ENCODE measurements at regions not wholly inside any gene's neighbourhood (a gene's known extent, or its start where the extent isn't known, plus 50 kb on each side); places are given as distances from the start of the nearest gene placed in this dataset.

GRCh38 chr6:81984599-81984998 lies 232.1 kb upstream of the TENT5A start:
- Histone ChIP-seq H3K9me3 (ENCODE audit: insufficient read depth in 2 of 2, low read depth in 1 of 2, low read length in 1 of 2) (no peaks in the 10 kb centered on the region), H3K4me3 (ENCODE audit: extremely low read depth in 1 of 4, insufficient read depth in 2 of 4, low read depth in 3 of 4, low read length in 4 of 4) (peak overlapping the region in 1 of 4 experiments; percentile 9; a peak in 1 of 8 replicates), H2AFZ (ENCODE audit: low read length) (no peak overlapping the region), H3K14ac (ENCODE audit: insufficient read length) (no peak overlapping the region), H2BK20ac (ENCODE audit: low read length) (no peak overlapping the region), H4K8ac (ENCODE audit: extremely low read depth, insufficient read depth, low read length) (no peak overlapping the region), H4K20me1 (replicated peaks in 1 of 2; ENCODE audit: control insufficient read depth in 1 of 2, insufficient read depth in 2 of 2, low read length in 2 of 2) (no peaks in the 10 kb centered on the region), H3K9ac (replicated peaks in 1 of 4; ENCODE audit: extremely low read depth in 1 of 4, low read depth in 3 of 4, low read length in 3 of 4) (no peak overlapping the region), H3K27ac (ENCODE audit: low read depth, low read length) (no peak overlapping the region), H4K5ac (ENCODE audit: insufficient read length, low read depth, low read length) (no peak overlapping the region), H3K18ac (ENCODE audit: extremely low read depth, low read length) (no peak overlapping the region), H3K79me2 (ENCODE audit: control insufficient read depth in 1 of 2, insufficient read depth in 2 of 2, low read length in 2 of 2) (no peaks in the 10 kb centered on the region), H2BK15ac (ENCODE audit: low read length) (no peak overlapping the region), H3K56ac (replicated peaks; ENCODE audit: insufficient read length, low read depth, low read length) (no peak overlapping the region), H2BK12ac (ENCODE audit: low read depth, low read length) (no peak overlapping the region), H2BK120ac (replicated peaks; ENCODE audit: low read depth, low read length) (no peak overlapping the region), H2AK5ac (ENCODE audit: low read depth, low read length) (no peak overlapping the region), H3K4ac (replicated peaks; ENCODE audit: insufficient read length, low read depth, low read length) (no peak overlapping the region), H3K27me3 (replicated peaks in 1 of 4; ENCODE audit: control insufficient read depth in 3 of 4, extremely low read depth in 1 of 4, insufficient read depth in 3 of 4, low read length in 3 of 4) (no peaks in the 10 kb centered on the region), H3K23ac (ENCODE audit: insufficient read length) (no peak overlapping the region), H3K4me1 (replicated peaks in 1 of 4; ENCODE audit: control insufficient read depth in 3 of 4, insufficient read depth in 4 of 4, low read length in 3 of 4) (no peaks in the 10 kb centered on the region), H3K36me3 (ENCODE audit: control insufficient read depth in 2 of 4, insufficient read depth in 4 of 4, low read length in 3 of 4) (no peaks in the 10 kb centered on the region), H4K91ac (replicated peaks; ENCODE audit: insufficient read length, low read length) (no peak overlapping the region), H2BK5ac (ENCODE audit: low read depth, low read length) (no peak overlapping the region), H3K79me1 (ENCODE audit: low read depth, low read length) (no peaks in the 10 kb centered on the region), H3K4me2 (ENCODE audit: insufficient read depth in 1 of 2, low read depth in 2 of 2, low read length in 2 of 2) (no peak overlapping the region), H3K23me2 (ENCODE audit: low read depth, low read length) (no peaks in the 10 kb centered on the region)
- DNase-seq (ENCODE audit: low read depth in 1 of 2, low spot score in 2 of 2) = no peak
- WGBS, 2 experiments (ENCODE audit: extremely low coverage in 1 of 2, insufficient coverage in 1 of 2, insufficient read length in 1 of 2, insufficient replicate concordance in 2 of 2, low coverage in 1 of 2, low lambda C conversion rate in 2 of 2, missing lambda C conversion rate in 1 of 2) = 69% methylated on average over 1 of the region's 1 CpG; no CpG with 5 or more reads in 1 of the 2 experiments
- ChIA-PET CTCF (ENCODE audit: partially characterized antibody) (interaction anchor here (0.9 to 1.3 kb wide), 2 partner anchors 21 to 1461 kb away, joined by 3 to 4 read pairs; no protein-coding TSS in a partner anchor), POLR2A (ENCODE audit: partially characterized antibody) (no interaction called here)
- no peak for FAIRE-seq
- no peak for TF ChIP-seq TCF12 (IDR thresholded peaks at IDR 0.05; ENCODE audit: low read depth, low read length)
- no peak for TF ChIP-seq POLR2A (IDR thresholded peaks at IDR 0.05; ENCODE audit: control extremely low read depth in 1 of 2, low read depth in 2 of 2, low read length in 2 of 2)
- TF ChIP-seq CHD1 (IDR thresholded peaks at IDR 0.05; ENCODE audit: low read depth, low read length) = no peak
- TF ChIP-seq, protein P1, sequence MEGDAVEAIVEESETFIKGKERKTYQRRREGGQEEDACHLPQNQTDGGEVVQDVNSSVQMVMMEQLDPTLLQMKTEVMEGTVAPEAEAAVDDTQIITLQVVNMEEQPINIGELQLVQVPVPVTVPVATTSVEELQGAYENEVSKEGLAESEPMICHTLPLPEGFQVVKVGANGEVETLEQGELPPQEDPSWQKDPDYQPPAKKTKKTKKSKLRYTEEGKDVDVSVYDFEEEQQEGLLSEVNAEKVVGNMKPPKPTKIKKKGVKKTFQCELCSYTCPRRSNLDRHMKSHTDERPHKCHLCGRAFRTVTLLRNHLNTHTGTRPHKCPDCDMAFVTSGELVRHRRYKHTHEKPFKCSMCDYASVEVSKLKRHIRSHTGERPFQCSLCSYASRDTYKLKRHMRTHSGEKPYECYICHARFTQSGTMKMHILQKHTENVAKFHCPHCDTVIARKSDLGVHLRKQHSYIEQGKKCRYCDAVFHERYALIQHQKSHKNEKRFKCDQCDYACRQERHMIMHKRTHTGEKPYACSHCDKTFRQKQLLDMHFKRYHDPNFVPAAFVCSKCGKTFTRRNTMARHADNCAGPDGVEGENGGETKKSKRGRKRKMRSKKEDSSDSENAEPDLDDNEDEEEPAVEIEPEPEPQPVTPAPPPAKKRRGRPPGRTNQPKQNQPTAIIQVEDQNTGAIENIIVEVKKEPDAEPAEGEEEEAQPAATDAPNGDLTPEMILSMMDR (IDR thresholded peaks at IDR 0.05; ENCODE audit: control extremely low read depth in 1 of 3, insufficient read depth in 1 of 3, low read depth in 1 of 3, low read length in 3 of 3) = no peak
- no peak for TF ChIP-seq HDAC6 (IDR thresholded peaks at IDR 0.05; ENCODE audit: low read depth, low read length)
- TF ChIP-seq, protein P2, sequence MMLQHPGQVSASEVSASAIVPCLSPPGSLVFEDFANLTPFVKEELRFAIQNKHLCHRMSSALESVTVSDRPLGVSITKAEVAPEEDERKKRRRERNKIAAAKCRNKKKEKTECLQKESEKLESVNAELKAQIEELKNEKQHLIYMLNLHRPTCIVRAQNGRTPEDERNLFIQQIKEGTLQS (IDR thresholded peaks at IDR 0.05; ENCODE audit: insufficient read depth, low read depth, low read length) = no peak
- no peak for TF ChIP-seq JUN (IDR thresholded peaks at IDR 0.05; ENCODE audit: low read depth, low read length)
- TF ChIP-seq CBX8 (IDR thresholded peaks at IDR 0.05; ENCODE audit: borderline replicate concordance, low read depth, low read length) = no peak
- TF ChIP-seq, protein P3, sequence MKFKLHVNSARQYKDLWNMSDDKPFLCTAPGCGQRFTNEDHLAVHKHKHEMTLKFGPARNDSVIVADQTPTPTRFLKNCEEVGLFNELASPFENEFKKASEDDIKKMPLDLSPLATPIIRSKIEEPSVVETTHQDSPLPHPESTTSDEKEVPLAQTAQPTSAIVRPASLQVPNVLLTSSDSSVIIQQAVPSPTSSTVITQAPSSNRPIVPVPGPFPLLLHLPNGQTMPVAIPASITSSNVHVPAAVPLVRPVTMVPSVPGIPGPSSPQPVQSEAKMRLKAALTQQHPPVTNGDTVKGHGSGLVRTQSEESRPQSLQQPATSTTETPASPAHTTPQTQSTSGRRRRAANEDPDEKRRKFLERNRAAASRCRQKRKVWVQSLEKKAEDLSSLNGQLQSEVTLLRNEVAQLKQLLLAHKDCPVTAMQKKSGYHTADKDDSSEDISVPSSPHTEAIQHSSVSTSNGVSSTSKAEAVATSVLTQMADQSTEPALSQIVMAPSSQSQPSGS (IDR thresholded peaks at IDR 0.05; ENCODE audit: low read length) = no peak
- TF ChIP-seq KDM5A (IDR thresholded peaks at IDR 0.05; ENCODE audit: low read length) = no peak
- no peak for TF ChIP-seq MAFK (IDR thresholded peaks at IDR 0.05; ENCODE audit: low read depth, low read length)

Data from H1 (cell line).